Gastrocnemius medialis (tissue), 4 donors: ENCODE measurements at regions not wholly inside any gene's neighbourhood (a gene's known extent, or its start where the extent isn't known, plus 50 kb on each side); places are given as distances from the start of the nearest gene placed in this dataset.

ENCODE experiments used
- CTCF ChIP-seq, 5 experiments: fragments of 450-650 bp in 3 of 5; fragments of 200-600 bp in 2 of 5; sonication (generic) in 2 of 5; IDR thresholded peaks in 4 of 5; conservative IDR thresholded peaks in 1 of 5; 1 replicate in 4 of 5; 2 replicates in 1 of 5; pipeline ENCODE4 v1.5.1; 2016 to 2019; ENCODE audit warnings: antibody characterized with exemption in 5 of 5, mild to moderate bottlenecking in 3 of 5, moderate library complexity in 3 of 5
- POLR2A ChIP-seq, 2 donors: fragments of 450-650 bp; IDR thresholded peaks; one replicate each; pipeline ENCODE4 v1.6.1; 2017; ENCODE audit warnings: antibody characterized with exemption in 2 of 2, mild to moderate bottlenecking in 2 of 2, moderate library complexity in 2 of 2

GRCh38 chr3:145531548-145531947, 629.4 kb downstream of the PLOD2 start:
- no peak for TF ChIP-seq POLR2A (IDR thresholded peaks at IDR 0.05)
- TF ChIP-seq CTCF (IDR thresholded peaks at IDR 0.05 in 4 of 5, conservative IDR thresholded peaks at IDR 0.05 in 1 of 5): no peak
